Nephron (organoid): ENCODE measurements at regions not wholly inside any gene's neighbourhood (a gene's known extent, or its start where the extent isn't known, plus 50 kb on each side); places are given as distances from the start of the nearest gene placed in this dataset.
A peak's percentile ranks its signal among the peaks of the same experiment; 100 is the strongest.

Source experiments
- H3K27ac Mint-ChIP-seq, 3 experiments: 2 replicates each; pipeline ENCODE4 v1.8.0; 2020; ENCODE audit warnings: mixed read lengths in 3 of 3, mild to moderate bottlenecking in 2 of 3, moderate library complexity in 1 of 3
- H3K27me3 Mint-ChIP-seq: 2 replicates; pipeline ENCODE4 v1.8.0; 2021; ENCODE audit warnings: low read depth, mild to moderate bottlenecking, moderate library complexity, mixed read lengths
- H3K36me3 Mint-ChIP-seq: 2 replicates; pipeline ENCODE4 v1.8.0; 2020; ENCODE audit warnings: low read depth, mixed read lengths
- H3K4me1 Mint-ChIP-seq: 2 replicates; pipeline ENCODE4 v1.8.0; 2020; ENCODE audit warnings: mixed read lengths
- H3K4me3 Mint-ChIP-seq, 3 experiments: 2 replicates each; pipeline ENCODE4 v1.8.0; 2020; ENCODE audit warnings: mild to moderate bottlenecking in 3 of 3, mixed read lengths in 3 of 3, moderate library complexity in 2 of 3
- H3K9me3 Mint-ChIP-seq: 2 replicates; pipeline ENCODE4 v1.8.0; 2020; ENCODE audit warnings: mixed read lengths
- CTCF ChIP-seq, 3 experiments: fragments of 200-600 bp; sonication (generic); IDR thresholded peaks; one replicate each; pipeline ENCODE4 v1.5.0; 2021; ENCODE audit warnings: antibody characterized with exemption in 3 of 3; ENCODE audit not compliant: unreplicated experiment in 3 of 3

- Mint-ChIP-seq H3K4me3 (no peak overlapping the region), H3K36me3 (no peaks in the 10 kb centered on the region), H3K27ac (peak overlapping the region; percentile 79 to 88 (median 85)), H3K4me1 (peaks cover 39% of the 10 kb centered on the region), H3K9me3 (peaks cover 6% of the 10 kb centered on the region), H3K27me3 (peaks cover 9% of the 10 kb centered on the region)
- TF ChIP-seq CTCF (IDR thresholded peaks at IDR 0.05; ENCODE audit: unreplicated experiment in 3 of 3) = no peak
Observed at GRCh38 chr4:186935901-186936300, 212.2 kb upstream of the FAT1 start.

GRCh38 chr4:186936496-186937375 lies 213.1 kb upstream of the FAT1 start:
- peak in 1 of 3 experiments; percentile 28 for TF ChIP-seq CTCF (IDR thresholded peaks at IDR 0.05; ENCODE audit: unreplicated experiment in 3 of 3)
- H3K27ac Mint-ChIP-seq = peak overlapping the region; percentile 79 to 88 (median 85)
- H3K27me3 Mint-ChIP-seq = peaks cover 9% of the 10 kb centered on the region
- peaks cover 39% of the 10 kb centered on the region for H3K4me1 Mint-ChIP-seq
- H3K4me3 Mint-ChIP-seq = peak overlapping the region in 1 of 3 experiments; percentile 9
- no peaks in the 10 kb centered on the region for H3K36me3 Mint-ChIP-seq
- peaks cover 6% of the 10 kb centered on the region for H3K9me3 Mint-ChIP-seq

GRCh38 chr4:186939226-186939625 lies 215.6 kb upstream of the FAT1 start:
- Mint-ChIP-seq H3K9me3 (peaks cover 2% of the 10 kb centered on the region), H3K36me3 (no peaks in the 10 kb centered on the region), H3K4me3 (no peak overlapping the region), H3K4me1 (peaks cover 40% of the 10 kb centered on the region), H3K27me3 (peaks cover 12% of the 10 kb centered on the region), H3K27ac (no peak overlapping the region)
- no peak for TF ChIP-seq CTCF (IDR thresholded peaks at IDR 0.05; ENCODE audit: unreplicated experiment in 3 of 3)

- peaks cover 2% of the 10 kb centered on the region for H3K9me3 Mint-ChIP-seq
- H3K36me3 Mint-ChIP-seq = no peaks in the 10 kb centered on the region
- H3K27ac Mint-ChIP-seq = no peak overlapping the region
- peaks cover 44% of the 10 kb centered on the region for H3K4me1 Mint-ChIP-seq
- no peak overlapping the region for H3K4me3 Mint-ChIP-seq
- TF ChIP-seq CTCF (IDR thresholded peaks at IDR 0.05; ENCODE audit: unreplicated experiment in 3 of 3) = no peak
- peaks cover 10% of the 10 kb centered on the region for H3K27me3 Mint-ChIP-seq
Observed at GRCh38 chr4:186939766-186940165, 216.1 kb upstream of the FAT1 start.

- no peak overlapping the region for H3K27ac Mint-ChIP-seq
- H3K4me1 Mint-ChIP-seq = peaks cover 46% of the 10 kb centered on the region
- H3K36me3 Mint-ChIP-seq = no peaks in the 10 kb centered on the region
- H3K9me3 Mint-ChIP-seq = peaks cover 2% of the 10 kb centered on the region
- no peak overlapping the region for H3K4me3 Mint-ChIP-seq
- TF ChIP-seq CTCF (IDR thresholded peaks at IDR 0.05; ENCODE audit: unreplicated experiment in 3 of 3) = no peak
- H3K27me3 Mint-ChIP-seq = peaks cover 16% of the 10 kb centered on the region
Observed at GRCh38 chr4:186940476-186940875, 216.8 kb upstream of the FAT1 start.
